Astrocyte of the spinal cord (primary cell): ENCODE measurements at regions not wholly inside any gene's neighbourhood (a gene's known extent, or its start where the extent isn't known, plus 50 kb on each side); places are given as distances from the start of the nearest gene placed in this dataset.
A peak's percentile ranks its signal among the peaks of the same experiment; 100 is the strongest.

Experiments used
- DNase-seq: peaks from one replicate; pipeline ENCODE4 v3.0.0; 2011; ENCODE audit warnings: low read depth, low spot score
- H3K4me3 ChIP-seq: 2 replicates; pipeline ENCODE4 v1.5.1; 2011; ENCODE audit warnings: low read depth, mild to moderate bottlenecking, low read length, moderate library complexity
- CTCF ChIP-seq: IDR thresholded peaks from 2 replicates; pipeline ENCODE4 v1.5.1; 2012; ENCODE audit warnings: low read depth, mild to moderate bottlenecking, low read length, inconsistent platforms
- in situ Hi-C: cut with HindIII; loops from 2 replicates; pipeline ENCODE4 v1.10.0; 2017; ENCODE audit warnings: low sequenced_read_pairs

- in situ Hi-C loops, result no loop called here
- DNase-seq, result no peak
- no peak overlapping the region for H3K4me3 ChIP-seq
- no peak for TF ChIP-seq CTCF
Measured at GRCh38 chr6:106895703-106896040, 78.9 kb downstream of the CD24 start.

- DNase-seq, result peak; percentile 5
- H3K4me3 ChIP-seq, result no peak overlapping the region
- TF ChIP-seq CTCF, result no peak
- in situ Hi-C loops, result no loop called here
Measured at GRCh38 chr6:106894978-106895702, 79.4 kb downstream of the CD24 start.

- DNase-seq, result no peak
- in situ Hi-C loops, result no loop called here
- TF ChIP-seq CTCF, result no peak
Measured at GRCh38 chr6:106892186-106892585, 82.3 kb downstream of the CD24 start.

GRCh38 chr6:106890447-106890846 is 84.1 kb downstream of the CD24 start:
- in situ Hi-C loops, result no loop called here
- no peak for DNase-seq
- TF ChIP-seq CTCF, result no peak
- H3K4me3 ChIP-seq, result no peak overlapping the region

More at GRCh38 chr6:106892186-106892585, 82.3 kb downstream of the CD24 start:
- H3K4me3 ChIP-seq, result no peak overlapping the region

GRCh38 chr6:106889692-106890091 is 84.8 kb downstream of the CD24 start:
- TF ChIP-seq CTCF, result no peak
- in situ Hi-C loops, result no loop called here
- H3K4me3 ChIP-seq, result no peak overlapping the region
- no peak for DNase-seq

- no peak overlapping the region for H3K4me3 ChIP-seq
- peak; percentile 10 for DNase-seq
- TF ChIP-seq CTCF, result no peak
- in situ Hi-C loops, result no loop called here
Measured at GRCh38 chr6:106886922-106887797, 87.4 kb downstream of the CD24 start.
